ENCODE measurements at regions not wholly inside any gene's neighbourhood (a gene's known extent, or its start where the extent isn't known, plus 50 kb on each side); places are given as distances from the start of the nearest gene placed in this dataset.

DNA sequence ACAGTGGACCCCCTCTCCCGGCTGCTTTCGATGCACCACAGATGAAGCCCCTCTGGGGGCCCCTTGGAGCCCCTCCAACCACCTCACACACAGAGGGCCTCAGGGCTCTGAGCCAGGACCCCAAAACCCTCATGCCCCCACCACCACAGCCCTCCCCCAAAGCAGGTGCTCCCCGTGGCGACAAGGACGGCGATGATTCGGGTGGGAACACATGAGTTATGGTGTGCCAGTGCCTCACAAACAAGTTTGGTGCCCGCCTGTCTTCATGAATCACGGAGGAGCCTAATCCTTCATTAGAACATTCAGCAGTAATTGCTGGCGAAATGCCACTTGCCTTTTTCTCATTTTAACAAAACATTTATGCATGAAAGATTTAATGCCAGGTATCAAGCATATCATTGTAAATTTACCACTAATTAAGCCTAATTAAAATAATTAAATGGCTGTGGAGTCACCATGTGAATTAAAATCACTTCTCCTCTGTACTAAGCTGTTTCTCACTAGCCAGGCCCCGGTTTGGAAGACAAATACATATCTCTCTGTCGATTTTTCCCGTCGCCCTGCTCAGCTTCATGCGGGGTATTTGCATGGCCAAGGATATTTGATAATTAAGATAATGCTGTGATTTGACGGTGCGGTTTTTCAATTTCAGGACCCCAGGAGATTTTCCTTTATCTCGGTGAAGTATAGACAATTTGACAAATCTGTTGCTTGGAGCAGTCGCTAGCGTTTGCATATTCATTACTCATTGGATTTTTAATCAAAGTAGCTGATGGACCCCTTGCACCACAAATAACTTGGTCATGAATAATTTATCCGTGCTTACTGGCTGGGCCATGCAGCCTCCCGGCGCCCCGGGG lies 157.0 kb downstream of the TLE3 start:
- peak; percentile 46 for DNase-seq

DNA sequence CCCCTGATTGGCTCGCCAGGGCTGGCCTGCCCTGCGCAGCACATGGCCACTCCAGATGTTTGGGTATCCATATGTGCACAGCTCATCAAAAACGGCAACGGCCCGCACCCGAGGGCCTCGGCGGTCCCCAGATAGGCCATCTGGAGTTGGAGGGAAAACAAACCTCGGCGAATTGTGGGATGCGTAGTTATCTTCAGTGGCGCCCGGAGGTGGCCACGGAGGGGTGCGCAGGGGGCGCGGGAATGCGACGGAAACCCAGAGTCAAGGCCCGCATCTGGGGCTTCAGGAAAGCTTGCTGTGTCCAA lies 156.5 kb downstream of the TLE3 start:
- DNase-seq, result no peak

DNA sequence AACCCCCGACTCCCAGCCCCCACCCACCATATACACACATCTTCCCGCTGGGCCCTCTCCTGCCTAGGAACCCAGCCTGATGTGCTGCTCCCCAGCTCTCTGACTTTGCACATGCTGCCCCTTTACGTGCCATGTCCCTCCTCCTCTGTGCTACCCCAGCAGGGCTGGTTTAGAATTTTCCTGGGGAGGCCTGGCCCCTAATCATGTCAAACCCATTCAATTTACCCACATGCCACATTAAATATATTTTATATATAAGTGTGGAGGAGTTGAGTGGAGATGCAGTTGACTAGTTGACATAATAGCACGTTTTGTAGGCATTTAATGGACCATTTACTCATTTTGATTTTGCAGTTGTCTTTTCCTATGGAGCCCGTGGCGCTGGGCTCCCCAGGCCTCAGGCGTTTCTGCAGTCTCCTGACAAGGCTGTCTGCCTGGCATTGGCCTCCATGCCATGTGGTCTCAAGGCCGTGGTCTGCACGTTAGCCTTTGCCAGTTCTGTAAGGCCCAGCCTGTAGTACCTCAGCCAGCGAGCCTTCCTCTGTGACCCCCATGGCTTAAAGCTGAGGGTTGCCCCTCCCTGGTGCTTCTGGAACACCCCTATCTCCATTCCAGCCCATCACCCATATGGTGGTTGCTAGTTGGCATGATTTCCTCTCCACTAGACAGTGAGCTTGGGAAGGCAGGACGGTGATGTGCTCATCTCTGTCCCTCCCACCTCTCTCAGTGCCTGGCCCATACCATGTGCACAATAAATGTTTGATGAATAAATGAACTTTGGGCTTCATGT lies 155.8 kb downstream of the TLE3 start:
- no peak for DNase-seq

DNA sequence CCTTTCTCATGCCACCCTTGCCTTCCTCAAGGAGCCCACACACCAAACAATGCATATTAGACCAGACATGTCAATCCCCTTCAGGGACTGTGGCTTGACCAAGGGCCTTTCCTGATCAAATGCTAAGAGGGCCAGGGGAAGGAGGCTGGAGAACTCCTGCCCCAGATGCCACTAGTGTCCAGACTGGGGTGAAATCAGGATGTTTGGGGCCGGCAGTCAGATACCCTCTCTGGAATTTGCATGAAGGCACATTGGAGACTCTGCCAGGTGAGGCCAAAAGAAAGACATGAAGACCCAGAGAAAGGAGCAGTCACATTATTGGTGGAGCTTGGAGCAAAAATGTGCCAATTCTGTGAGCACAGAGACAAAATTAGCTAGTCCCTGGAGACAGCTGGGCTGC lies 154.1 kb downstream of the TLE3 start:
- DNase-seq, result no peak

DNA sequence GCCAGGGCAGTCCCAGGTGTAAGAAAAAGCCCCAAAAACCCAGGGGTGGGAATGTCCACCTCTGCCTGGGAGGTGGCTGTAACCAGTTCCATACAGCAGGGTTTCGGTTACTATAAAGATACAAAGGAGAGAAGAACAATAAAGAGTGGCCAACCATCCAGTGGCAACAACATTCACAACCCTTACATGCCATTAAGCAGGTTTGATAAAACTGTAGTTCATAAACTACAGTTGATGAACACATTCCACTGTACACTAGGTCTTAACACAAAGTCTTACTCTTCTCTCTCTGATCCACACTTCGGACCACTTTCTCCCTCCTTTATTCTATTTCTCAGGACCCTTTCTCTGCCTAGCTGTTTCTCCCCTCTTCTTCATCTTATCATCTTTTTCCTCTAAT lies 152.0 kb downstream of the TLE3 start:
- DNase-seq, result no peak

DNA sequence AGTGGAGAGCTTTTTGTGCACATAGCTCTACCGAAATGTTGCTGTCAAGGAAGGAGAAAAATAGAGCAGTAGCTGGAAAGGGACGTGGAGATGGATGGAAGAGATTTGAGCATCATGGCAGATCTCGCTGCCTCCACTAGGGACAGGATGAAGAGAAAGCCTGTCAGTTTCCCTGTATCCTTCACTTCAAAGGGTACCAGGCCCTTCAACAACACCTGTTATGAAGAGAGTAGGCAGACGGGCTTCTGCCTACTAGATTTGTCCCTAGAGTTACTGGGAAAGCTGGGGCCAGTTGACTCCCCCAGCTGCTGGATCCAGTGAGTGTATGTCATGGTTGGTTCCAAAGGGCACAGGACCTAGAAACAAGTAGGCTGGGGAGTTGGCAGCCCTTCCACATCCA lies 150.8 kb downstream of the TLE3 start:
- no peak for DNase-seq

DNA sequence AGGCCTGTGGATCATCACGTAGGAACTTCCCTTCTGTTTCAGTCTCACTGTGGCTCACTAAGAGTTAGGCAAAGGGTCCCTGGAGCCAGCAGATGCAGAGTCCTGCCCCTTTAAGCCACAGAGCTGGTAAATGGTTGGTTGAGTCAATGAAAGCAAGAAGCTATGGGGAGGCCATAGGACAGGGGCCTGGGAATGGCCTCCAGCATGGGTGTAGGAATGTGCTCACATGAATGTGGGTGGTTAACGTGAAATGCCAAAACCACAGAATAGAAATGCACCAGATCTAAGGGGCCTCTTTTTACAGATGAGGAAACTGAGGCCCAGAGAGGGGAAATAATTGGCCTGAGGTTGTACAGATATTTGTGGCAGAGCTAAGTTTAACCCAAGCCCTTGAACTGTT lies 150.3 kb downstream of the TLE3 start:
- no peak for DNase-seq

DNA sequence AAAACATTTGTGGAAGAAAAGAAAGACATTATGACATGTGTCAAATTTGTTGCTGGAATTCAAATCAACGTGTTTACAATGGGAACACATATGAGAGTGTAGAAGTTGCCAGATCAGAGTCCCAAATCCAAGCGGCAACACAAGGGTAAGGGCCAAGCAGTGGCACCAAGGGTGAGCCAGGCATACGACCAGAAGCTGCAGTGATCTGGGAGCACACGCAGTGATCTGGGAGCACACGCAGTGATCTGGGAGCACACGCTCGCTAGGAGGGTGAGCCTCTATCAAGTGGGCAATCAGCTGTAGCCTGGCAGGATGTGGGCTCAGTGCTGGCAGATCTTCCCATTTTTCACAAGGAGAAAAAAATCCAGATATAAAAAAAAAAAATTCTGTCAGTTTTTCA lies 148.2 kb downstream of the TLE3 start:
- no peak for DNase-seq

DNA sequence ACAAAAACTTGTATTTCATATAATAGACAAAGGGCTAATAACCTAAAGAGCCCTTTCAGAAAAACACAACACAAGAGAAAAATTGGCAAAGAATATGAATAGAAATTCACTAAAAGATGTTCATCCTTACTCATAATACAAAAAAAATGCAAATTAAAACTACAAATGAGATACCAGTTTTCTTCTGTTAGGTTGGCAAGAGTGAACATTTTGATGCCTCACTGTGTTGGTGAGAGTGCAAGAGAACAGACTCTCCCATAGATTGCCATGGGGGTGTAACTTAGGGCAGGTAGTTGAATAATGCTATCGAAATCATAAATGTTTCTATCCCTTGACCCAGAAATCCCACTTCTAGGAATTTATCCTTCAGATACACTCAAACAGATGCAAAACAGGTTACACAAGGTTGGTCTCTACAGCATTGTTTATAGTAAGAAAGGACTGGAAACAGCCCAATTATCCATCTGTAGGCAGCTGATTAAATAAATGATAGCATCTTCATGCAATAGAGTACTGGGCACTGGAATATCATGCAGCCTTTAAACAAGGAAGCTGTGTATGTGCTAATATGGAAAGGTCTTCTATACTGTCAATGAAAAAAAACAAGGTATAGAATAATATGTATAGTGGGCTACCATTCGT lies 146.3 kb downstream of the TLE3 start:
- peak; percentile 27 for DNase-seq

DNA sequence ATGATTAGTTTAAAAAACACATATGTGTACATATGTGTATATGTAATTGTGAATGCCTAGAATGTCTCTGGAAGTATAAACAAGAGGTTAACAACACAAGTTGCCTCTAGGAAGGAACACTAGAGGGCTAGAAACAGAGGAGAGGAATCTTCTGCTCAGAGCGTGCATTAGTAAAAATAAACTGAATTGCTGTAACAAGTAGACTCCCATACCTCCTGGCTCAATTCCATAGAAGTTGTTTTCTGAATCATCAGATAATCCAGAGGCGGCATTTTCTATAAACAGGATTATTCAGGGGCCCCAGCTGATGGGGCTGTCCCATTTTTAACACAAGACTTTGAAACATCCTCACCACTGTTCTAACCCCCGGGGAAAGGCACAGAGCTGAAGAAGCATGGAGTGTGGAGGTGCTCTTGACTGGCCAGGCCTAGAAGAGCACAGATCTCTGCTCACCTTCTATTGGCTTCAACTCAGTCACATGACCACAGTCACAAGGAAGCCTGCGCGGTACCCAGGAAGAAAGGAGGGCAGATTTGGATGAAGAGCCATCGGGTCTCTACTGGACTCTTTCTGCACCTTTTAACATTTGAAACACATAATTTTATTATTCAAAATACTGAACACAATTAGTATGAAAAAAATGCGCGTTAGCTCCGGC lies 145.7 kb downstream of the TLE3 start:
- DNase-seq, result peak; percentile 27

DNA sequence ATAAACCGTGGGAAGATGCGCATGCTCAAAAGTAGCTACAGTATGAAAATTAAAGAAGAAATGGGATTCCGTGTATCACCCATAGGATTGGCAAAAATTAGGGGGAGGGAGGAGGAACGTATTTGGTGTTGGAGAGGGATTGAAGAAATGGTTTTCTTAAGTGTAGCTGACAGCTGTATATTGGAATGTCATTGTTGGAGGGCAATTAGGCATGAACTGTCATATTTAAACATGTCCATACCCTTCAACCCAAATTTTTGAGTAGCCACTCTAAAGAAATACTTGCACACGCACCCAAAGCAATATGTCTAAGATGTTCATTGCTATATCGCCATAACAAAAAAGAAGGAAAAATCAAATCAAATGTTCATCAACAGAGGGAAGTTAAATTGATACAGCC lies 144.7 kb downstream of the TLE3 start:
- no peak for DNase-seq

DNA sequence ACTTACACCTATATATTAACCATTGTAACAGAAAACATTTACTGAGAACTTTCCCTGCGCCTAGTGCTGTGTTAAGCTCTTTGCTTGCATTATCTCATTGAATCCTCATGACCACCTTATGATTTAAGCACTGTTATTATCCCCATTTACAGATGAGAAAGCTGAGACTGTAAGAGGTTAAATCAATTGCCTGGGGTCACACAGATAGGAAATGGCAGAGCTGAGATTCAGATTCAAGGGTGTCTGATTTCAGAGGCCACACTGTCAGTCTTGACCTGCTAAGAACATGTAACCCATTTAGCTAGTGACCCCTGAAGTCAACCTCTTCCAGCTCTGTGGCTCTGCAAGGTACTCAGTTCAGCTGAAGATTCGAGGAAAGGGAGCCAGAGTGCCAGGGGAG lies 143.9 kb downstream of the TLE3 start:
- no peak for DNase-seq

DNA sequence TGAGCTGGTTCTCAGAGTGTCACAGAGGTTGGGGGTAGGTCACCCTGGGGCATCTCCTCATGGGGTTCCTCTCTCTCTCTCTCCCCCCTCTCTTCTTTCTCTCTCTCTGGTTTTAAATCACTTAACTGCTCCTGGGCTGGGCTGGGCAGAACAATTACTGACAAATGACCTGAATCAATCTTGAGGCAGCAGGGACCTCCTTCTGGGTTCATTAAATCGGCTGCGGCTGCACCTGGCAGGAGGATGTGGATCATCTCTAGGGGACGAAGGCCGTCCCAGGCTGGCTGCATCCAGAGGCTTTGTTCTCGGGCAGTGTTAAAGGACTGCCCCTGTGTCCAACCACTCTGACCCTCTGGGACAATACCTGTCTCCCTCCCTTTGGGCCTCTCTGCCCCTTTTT lies 143.1 kb downstream of the TLE3 start:
- DNase-seq, result no peak

DNA sequence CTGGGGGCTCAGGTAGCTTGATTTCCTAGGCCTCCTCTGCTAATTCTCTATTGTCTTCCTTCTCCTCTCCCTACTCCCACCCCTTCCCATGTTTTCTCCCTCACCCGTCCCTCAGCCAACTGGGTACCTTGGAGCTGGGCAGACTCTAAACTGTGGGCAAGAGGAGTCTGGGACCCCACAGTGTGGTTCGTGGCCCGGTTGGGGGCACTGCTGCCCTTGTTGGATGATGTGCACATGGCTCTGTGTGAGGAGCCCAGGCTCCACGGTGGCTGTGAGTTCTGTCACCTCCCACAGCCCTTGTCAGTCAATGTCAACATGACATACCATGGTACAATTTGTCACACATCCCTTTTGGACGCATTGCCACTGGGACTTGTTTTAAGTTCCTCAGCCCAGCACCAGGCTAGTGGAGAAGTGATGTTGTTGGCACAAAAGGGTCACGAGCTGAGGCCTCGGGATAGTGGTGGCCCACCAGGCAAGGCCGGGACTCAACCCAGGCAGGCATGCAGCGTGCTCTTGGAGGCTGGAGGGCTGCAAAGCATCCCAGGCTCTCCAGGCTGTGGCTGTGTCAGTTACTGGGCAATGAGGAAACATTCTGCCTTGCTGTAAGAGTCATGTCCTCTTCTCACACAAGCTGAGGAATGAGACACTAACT lies 142.3 kb downstream of the TLE3 start:
- no peak for DNase-seq

DNA sequence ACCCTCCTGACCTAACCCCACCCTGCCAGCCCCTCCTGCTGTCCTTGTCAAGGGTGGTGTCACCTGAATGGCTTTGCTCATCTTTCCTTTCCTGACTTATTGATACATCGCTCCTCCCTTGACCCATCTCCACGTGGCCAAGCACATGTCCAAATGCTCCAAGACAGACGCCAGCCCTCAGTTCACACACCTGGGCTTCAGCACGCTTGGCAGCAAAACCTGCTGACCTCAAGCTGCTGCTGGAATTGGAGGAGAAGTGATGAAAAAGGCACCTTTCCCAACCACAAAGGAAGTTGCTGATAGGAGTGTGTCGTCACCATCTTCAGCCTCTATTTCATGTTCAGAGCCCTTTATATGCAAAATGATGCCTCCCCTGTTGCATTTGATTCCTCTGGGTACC lies 141.3 kb downstream of the TLE3 start:
- DNase-seq, result no peak

DNA sequence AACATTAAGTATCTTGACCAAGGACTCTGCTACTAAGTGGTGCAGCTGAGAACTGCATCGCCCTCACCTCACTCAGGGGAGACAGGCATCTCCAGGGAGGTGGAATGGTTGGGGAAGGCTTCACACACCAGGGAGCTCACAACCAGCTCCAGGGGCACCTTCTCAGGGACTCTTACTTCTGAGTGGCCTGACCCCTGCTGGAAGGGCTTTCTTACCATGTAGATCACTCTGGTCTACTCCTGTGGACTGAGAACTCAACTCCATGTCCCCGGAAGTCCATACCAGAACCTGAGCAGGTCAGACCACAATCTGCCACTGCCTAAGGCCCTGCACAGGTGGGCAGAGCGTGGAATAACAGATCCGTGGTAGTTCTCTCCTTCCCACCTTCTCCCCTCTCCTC lies 140.5 kb downstream of the TLE3 start:
- DNase-seq, result no peak

DNA sequence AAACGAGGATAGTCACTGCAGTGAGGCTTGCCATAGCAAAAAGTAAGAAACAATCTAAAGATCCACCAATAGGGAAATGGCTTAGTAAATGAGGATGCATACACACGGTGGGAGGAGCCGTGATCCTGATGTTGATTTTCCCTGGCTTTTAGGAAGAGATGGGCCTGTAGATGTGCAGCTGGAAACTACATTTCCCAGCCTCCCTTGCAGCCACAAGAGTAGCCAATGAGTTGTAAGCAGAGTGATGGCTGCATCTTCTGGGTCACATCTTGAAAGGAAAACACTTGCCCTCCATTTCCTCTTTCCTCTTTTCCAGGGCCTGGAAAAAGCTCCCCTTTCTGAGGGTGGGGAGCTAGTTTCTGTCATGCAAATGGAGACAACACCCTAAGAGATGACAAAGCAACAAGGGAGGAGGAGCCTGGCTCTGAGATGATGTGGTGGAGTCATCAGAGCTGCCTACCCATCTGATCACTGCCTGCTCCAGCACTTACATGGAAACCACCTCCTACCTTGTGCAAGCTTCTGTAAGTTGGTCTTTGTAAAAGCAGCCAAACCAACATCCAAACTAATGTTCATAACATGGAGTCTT lies 139.1 kb downstream of the TLE3 start:
- DNase-seq, result peak; percentile 25

DNA sequence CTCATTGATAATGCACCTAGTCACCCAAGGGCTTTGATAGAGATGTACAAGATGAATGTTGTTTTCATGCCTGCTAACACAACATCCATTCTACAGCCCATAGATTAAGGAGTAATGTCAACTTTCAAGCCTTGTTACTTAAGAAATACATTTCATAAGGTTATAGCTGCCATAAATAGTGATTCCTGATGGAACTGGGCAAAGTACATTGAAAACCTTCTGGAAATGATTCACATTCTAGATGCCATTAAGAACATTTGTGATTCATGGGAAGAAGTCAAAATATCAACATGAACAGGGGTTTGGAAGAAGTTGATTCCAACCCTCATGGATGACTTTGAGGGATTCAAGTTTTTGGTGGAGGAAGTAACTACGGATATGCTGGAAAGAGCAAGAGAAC lies 135.2 kb downstream of the TLE3 start:
- no peak for DNase-seq

DNA sequence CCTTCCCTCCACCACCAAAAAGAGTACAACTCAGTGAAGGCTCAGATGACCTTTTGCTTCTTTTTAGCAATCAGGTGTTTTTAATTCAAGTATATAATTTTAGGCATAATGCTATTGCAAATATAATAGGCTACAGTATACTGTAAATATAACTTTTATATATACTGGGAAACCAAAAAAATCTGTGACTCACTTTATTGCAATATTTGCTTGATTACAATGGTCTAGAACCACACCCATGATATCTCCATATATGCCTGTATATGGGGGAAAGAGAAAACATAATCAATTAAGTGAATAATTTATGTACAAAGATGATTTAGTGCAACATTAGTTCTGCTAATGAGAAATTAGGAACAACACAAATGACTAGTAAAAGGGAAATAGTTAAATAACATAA lies 134.3 kb downstream of the TLE3 start:
- DNase-seq, result no peak

DNA sequence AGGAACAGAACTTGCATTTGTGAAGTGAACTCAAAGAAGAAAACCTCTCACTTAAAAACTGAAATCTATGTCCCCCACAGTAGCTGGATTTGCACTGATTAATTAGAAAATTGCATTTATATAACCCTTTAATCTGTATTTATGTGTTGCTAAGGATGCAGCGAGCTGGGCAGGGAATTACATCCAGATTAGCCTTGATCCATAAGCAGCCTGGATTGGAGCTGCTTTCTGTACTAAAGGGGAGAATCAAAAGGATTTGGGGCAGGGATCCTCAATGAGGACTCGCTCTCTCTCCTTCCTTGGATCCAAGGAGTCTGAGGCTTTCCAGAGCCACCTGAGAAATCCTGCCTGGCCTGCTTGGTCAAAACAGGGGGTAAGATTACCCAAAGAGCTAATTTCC lies 125.9 kb downstream of the TLE3 start:
- DNase-seq, result no peak

DNA sequence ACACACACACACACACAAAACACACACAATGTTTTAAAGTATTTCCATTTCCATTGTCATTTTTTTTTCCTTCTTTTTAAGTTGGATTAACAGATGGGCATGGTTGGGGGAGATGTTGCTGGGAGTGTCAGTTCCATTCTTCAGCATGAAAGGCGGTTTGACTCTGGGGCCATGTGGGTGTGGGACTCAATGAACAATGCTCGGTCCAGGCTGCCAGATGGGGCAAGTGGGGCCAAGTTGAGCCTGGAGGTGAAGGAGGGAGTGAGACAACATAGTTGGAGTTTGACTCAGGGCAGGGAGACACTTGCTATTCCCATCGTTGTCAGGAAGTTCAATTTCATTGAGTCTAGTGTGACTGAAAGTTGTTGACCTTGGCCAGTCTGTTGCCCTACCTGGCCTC lies 125.3 kb downstream of the TLE3 start:
- no peak for DNase-seq

DNA sequence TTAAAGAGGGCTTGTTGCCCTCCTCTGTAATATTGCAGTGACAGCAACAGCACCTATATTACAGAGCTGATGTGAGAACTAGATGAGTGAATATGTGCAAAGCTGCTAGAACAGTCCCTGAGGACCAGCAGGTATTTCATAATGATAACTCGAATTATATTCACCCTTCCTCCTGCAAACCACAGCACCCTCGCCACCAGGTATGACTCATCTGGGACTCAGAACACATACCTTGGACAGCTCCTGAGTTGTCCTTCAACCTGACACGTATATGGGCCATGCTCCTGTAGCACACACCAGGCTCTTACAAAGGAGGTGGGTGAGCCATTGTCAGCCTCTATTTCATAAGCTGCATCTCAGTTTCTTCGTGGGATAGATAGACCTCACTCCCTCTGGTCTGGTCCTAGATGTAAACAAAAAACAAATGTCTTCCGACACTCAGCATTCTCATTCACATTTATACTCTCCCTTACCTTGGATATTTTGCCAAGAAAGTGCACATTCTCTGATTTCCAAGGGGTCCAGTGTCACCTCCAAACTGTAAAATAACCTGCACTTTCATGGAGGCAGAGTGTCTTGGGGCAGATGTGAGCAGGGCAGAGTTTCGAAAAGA lies 124.5 kb downstream of the TLE3 start:
- DNase-seq, result no peak

All from NCI-H526 treated with DMSO at 0.1 percent for 48 hours (cell line).